Mucosa of descending colon (tissue), 3 donors: ENCODE measurements at regions not wholly inside any gene's neighbourhood (a gene's known extent, or its start where the extent isn't known, plus 50 kb on each side); places are given as distances from the start of the nearest gene placed in this dataset.

Experiments
- ATAC-seq: fragments of 200-7000 bp; cut with Tn5 transposase; one replicate; pipeline ENCODE4 v1.9.1; 2020; ENCODE audit warnings: mild to moderate bottlenecking, moderate library complexity
- DNase-seq, 3 donors: peaks; one replicate each; pipeline ENCODE4 v3.0.0-alpha.2; 2020
- H3K36me3 ChIP-seq: fragments of 200-600 bp; one replicate; pipeline ENCODE4 v1.8.0; 2021; ENCODE audit warnings: low read depth, mild to moderate bottlenecking
- H3K4me1 ChIP-seq: fragments of 200-600 bp; one replicate; pipeline ENCODE4 v1.8.0; 2021; ENCODE audit warnings: low read depth, mild to moderate bottlenecking
- H3K4me3 ChIP-seq: fragments of 200-600 bp; one replicate; pipeline ENCODE4 v1.8.0; 2021; ENCODE audit warnings: mild to moderate bottlenecking
- H3K9me3 ChIP-seq: fragments of 200-600 bp; one replicate; pipeline ENCODE4 v1.8.0; 2021; ENCODE audit warnings: mild to moderate bottlenecking
- CTCF ChIP-seq: fragments of 200-600 bp; IDR thresholded peaks from one replicate; pipeline ENCODE4 v1.8.0; 2022; ENCODE audit warnings: antibody characterized with exemption, mild to moderate bottlenecking
- intact Hi-C, 2 donors: fragments of 100-400 bp; cut with DNase I in 1 of 2; cut with micrococcal nuclease in 1 of 2; formaldehyde crosslinking; loops; one replicate each; pipeline versions ENCODE4 v1.11.0 to v1.11.1; 2022; cut with DNase I, micrococcal nuclease
- donor health status: DM: no; HTN: no; CAD: no; lungs with moderate emphysema.
- donor health status: DM: no; HTN: no; CAD: no.
- donor health status: DM: no; HTN: yes; CAD: no.

- DNase-seq (no peak), ATAC-seq (no peak)
- Histone ChIP-seq H3K4me3 (no peak overlapping the region), H3K9me3 (no peaks in the 10 kb centered on the region), H3K36me3 (no peaks in the 10 kb centered on the region), H3K4me1 (no peaks in the 10 kb centered on the region)
- intact Hi-C loops, result no loop called here
- TF ChIP-seq CTCF, result no peak
These were observed 181.2 kb upstream of the RAB6C start for GRCh38 chr2:129798301-129798581.

- Histone ChIP-seq H3K4me3 (no peak overlapping the region), H3K36me3 (no peaks in the 10 kb centered on the region), H3K4me1 (no peaks in the 10 kb centered on the region), H3K9me3 (no peaks in the 10 kb centered on the region)
- intact Hi-C loops, result no loop called here
- no peak for TF ChIP-seq CTCF
- ATAC-seq, result no peak
- DNase-seq, result no peak
These were observed 180.8 kb upstream of the RAB6C start for GRCh38 chr2:129798626-129799025.

- no peak for TF ChIP-seq CTCF
- Histone ChIP-seq H3K36me3 (no peaks in the 10 kb centered on the region), H3K9me3 (no peaks in the 10 kb centered on the region), H3K4me3 (no peak overlapping the region), H3K4me1 (no peaks in the 10 kb centered on the region)
- DNase-seq (no peak), ATAC-seq (no peak)
- intact Hi-C loops, result no loop called here
These were observed 180.2 kb upstream of the RAB6C start for GRCh38 chr2:129799036-129799958.

GRCh38 chr2:129800285-129800684 is 179.2 kb upstream of the RAB6C start:
- intact Hi-C loops, result no loop called here
- ATAC-seq, result no peak
- no peak for TF ChIP-seq CTCF
- no peak overlapping the region for H3K4me3 ChIP-seq
- H3K36me3 ChIP-seq, result no peaks in the 10 kb centered on the region
- no peaks in the 10 kb centered on the region for H3K4me1 ChIP-seq
- DNase-seq, result no peak
- H3K9me3 ChIP-seq, result no peaks in the 10 kb centered on the region

- H3K4me1 ChIP-seq, result no peaks in the 10 kb centered on the region
- ATAC-seq, result no peak
- TF ChIP-seq CTCF, result no peak
- no peaks in the 10 kb centered on the region for H3K36me3 ChIP-seq
- no peak overlapping the region for H3K4me3 ChIP-seq
- intact Hi-C loops, result no loop called here
- no peaks in the 10 kb centered on the region for H3K9me3 ChIP-seq
- DNase-seq, result no peak
These were observed 178.8 kb upstream of the RAB6C start for GRCh38 chr2:129800686-129801085.
